HG03097 (cell line): ENCODE measurements at regions not wholly inside any gene's neighbourhood (a gene's known extent, or its start where the extent isn't known, plus 50 kb on each side); places are given as distances from the start of the nearest gene placed in this dataset.

Experiments used
- ATAC-seq: cut with Tn5 transposase; IDR thresholded peaks from one replicate; pipeline ENCODE4 v1.9.1; 2021; ENCODE audit not compliant: unreplicated experiment, low FRiP score

- no peak for ATAC-seq
These were observed 605.6 kb upstream of the TEX47 start for GRCh38 chr7:89401099-89401498.

DNA sequence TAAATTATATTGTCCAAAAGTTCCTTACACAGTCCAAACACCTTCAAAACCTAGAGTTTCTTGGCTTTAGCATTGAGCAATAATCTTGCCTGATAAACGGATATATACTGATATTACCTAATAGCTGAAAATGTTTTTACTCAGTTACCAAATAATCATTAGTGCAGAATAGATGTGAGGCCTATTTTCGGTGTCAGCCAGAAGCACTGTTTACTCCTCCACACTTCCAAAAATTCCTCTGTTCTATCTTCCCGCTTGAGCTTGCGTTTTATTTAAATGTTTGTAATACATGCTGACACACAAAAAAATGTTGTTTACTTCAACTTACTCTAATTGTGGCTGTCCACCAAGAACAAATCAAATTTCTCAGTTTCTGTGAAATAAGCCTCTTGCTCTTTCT lies 606.2 kb upstream of the TEX47 start:
- ATAC-seq, result no peak

DNA sequence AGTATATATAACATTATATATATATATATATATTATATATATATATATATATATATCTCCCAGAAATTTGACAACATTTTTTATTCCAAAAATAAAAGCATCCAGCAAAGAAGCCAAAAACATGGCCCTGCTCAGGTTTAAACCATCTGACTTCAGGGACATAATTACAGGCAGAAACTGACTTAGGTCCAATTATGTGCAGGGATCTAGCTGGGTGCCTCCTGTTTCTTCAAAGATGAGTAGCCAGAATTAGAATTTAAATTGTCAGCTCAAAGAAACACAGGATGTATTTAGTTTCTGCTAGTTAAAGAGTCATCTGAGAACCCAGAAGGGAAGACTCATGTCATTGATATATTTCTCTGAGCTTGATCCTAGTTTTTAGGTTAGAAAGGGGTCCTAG lies 656.4 kb upstream of the TEX47 start:
- ATAC-seq, result no peak

DNA sequence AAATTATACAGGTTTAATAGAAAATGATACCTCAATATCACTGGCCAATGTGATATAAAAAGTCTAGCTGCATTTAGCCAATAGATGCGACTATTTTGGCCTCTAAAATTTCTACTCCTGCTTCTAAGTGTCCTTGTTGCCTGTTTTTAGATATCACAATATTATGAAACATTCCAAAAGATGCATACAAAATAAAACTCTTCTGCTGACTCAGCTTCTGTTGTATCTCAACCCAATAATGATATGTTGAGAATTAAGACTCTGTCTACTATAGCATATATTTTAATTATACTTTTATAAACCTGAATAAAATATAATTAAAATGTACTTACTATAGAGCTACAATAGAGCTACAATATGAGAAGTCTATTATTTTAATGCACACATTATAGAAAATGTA lies 661.0 kb upstream of the TEX47 start:
- no peak for ATAC-seq

GRCh38 chr7:89458114-89458513 lies 662.6 kb upstream of the TEX47 start:
- no peak for ATAC-seq

GRCh38 chr7:89474456-89474855 lies 678.9 kb upstream of the TEX47 start:
- no peak for ATAC-seq

DNA sequence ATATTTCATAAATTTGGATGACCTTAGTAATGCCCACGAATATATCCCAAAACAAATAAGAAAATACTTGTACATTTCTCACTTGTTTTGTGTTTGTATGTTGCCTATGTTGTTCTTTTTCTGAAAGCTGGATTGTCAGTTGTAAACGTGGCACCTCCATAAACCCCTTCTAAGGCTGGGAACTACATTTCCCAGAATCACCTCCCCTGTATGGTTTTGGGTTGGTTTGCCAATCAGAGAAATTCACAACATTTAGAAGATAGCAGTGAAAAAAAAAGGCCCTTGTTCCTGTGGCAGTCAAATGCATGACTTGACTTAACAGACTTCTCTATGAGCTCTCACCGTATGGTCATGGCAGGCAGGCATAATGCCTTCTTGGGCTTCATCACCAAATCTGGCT lies 676.3 kb upstream of the STEAP1 start:
- ATAC-seq, result no peak

GRCh38 chr7:89495704-89496103 lies 658.6 kb upstream of the STEAP1 start:
- ATAC-seq, result no peak

GRCh38 chr7:89500084-89500483 lies 654.2 kb upstream of the STEAP1 start:
- ATAC-seq, result no peak

GRCh38 chr7:89503281-89503680 lies 651.0 kb upstream of the STEAP1 start:
- ATAC-seq, result no peak

GRCh38 chr7:89507034-89507433 lies 647.2 kb upstream of the STEAP1 start:
- ATAC-seq, result no peak

GRCh38 chr7:89511900-89512299 lies 642.4 kb upstream of the STEAP1 start:
- no peak for ATAC-seq

DNA sequence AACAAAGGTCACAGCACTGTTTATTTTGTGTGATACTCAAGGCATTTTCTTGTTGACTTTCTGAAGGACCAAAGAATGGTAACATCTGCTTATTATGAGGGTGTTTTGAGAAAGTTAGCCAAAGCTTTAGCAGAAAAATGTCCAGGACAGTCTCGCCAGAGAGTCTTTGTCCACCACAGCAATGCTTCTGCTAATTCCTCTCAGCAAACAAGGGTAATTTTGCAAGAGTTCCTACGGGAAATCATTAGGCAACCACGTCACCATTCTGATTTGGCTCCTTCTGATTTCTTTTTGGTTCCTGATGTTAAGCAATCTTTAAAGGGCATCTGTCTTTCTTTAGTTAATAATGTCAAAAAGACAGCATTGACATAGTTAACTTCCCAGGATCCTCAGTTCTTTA lies 639.3 kb upstream of the STEAP1 start:
- no peak for ATAC-seq

- no peak for ATAC-seq
These were observed 636.5 kb upstream of the STEAP1 start for GRCh38 chr7:89517815-89518214.

DNA sequence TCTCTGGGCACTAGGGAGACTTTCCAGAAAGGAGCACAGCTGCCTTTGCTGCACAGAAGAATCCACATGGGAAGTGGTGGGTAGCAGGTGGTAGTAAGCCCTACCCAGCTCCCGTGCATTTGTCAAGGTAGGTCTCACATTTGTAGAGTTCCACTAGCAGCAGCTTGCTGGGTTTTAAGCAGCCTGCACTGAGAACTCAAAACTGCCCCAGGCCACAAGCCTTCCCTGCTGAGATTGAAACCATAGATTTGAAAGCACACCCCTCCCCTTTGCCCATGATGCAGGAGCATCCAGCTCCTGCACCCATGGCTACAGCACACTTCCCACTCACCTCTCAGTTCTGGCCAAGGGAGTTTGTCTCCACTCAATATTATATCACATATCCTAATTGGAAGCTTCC lies 604.5 kb upstream of the STEAP1 start:
- no peak for ATAC-seq

- ATAC-seq, result no peak
These were observed 600.1 kb upstream of the STEAP1 start for GRCh38 chr7:89554209-89554608.

DNA sequence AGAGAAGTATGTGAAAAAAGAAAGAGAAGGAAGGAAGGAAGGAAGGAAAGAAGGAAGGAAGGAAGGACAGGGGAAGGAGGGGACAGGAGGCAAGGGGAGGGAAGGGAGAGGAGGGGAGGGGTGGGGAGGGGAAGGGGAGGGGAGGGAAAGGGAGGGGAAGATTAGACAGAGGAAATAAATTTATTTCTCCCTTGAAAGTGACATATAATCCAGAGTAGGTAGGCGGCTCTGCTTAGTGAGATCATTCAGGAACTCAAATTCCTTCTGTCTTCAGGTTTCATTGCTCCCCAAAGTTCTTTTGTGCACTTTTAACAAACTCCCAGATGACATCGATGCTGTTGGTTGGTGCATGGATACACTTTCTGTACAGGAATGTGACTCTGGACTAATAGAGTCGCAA lies 594.7 kb upstream of the STEAP1 start:
- no peak for ATAC-seq

- no peak for ATAC-seq
These were observed 590.7 kb upstream of the STEAP1 start for GRCh38 chr7:89563597-89563996.

DNA sequence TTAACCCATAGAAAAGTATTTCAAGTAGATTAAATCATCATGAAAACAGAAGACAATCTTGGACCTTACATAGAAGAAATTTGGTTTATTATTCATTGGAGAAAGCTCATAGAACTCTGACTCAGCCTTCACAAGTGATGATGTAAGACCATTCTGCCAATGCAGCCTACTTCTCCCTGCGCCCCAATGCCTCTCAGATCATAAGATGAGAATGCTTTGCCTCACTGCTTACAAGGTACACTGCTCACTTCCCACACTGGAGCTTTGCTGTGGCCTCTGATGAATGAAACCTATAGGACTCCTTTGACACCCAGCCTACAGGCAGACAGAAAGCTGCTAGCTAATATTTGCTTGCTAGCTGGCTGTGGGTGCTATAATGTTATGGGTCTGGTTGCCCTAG lies 569.4 kb upstream of the STEAP1 start:
- no peak for ATAC-seq

GRCh38 chr7:89593125-89593524 lies 561.1 kb upstream of the STEAP1 start:
- no peak for ATAC-seq

- no peak for ATAC-seq
These were observed 551.3 kb upstream of the STEAP1 start for GRCh38 chr7:89602984-89603383.

- no peak for ATAC-seq
These were observed 548.9 kb upstream of the STEAP1 start for GRCh38 chr7:89605362-89605761.

- ATAC-seq, result no peak
These were observed 547.8 kb upstream of the STEAP1 start for GRCh38 chr7:89606511-89606910.

DNA sequence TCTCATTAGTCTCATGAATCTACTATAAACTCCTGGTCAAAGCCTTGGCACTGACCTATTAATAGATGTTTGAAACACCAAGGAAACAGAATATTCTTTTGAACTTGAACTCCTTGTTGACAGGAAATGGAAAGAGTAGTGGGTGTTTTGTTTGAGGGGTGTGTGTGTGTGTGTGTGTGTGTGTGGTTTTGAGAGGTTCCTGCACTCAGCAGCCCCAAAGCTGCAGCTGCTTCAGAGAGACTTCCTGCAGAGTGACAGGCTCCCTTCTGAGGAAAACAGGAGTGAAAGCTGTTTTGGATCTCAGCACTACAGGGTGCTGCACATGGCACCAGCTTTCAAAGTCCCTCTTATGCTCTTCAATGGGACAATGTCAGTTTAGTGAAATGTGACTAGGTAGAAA lies 546.5 kb upstream of the STEAP1 start:
- no peak for ATAC-seq
